Gastrocnemius medialis (tissue), 4 donors: ENCODE measurements at regions not wholly inside any gene's neighbourhood (a gene's known extent, or its start where the extent isn't known, plus 50 kb on each side); places are given as distances from the start of the nearest gene placed in this dataset.

Experiments used
- ATAC-seq, 2 donors: fragments of 150-250 bp; one replicate each; pipeline ENCODE4 v1.9.1; 2016
- DNase-seq, 2 donors: peaks; one replicate each; pipeline ENCODE4 v3.0.0-alpha.2; 2019
- H3K27ac ChIP-seq, 4 donors: fragments of 200-600 bp; sonication (generic); 1 replicate in 1 of 4; 2 replicates in 3 of 4; pipeline ENCODE4 v1.5.1; 2016 to 2018; ENCODE audit warnings: mild to moderate bottlenecking in 2 of 4, moderate library complexity in 1 of 4
- H3K27me3 ChIP-seq, 3 donors: fragments of 200-600 bp; sonication (generic) in 2 of 3; 1 replicate in 1 of 3; 2 replicates in 2 of 3; pipeline versions ENCODE4 v1.5.1 to v1.6.0; 2016 to 2019; ENCODE audit warnings: mild to moderate bottlenecking in 1 of 3, moderate library complexity in 1 of 3
- H3K36me3 ChIP-seq, 2 donors: fragments of 200-600 bp; sonication (generic) in 1 of 2; one replicate each; pipeline ENCODE4 v1.5.1; 2017 to 2018
- H3K4me1 ChIP-seq, 2 donors: fragments of 200-600 bp; sonication (generic) in 1 of 2; one replicate each; pipeline ENCODE4 v1.5.1; 2016 to 2017; ENCODE audit warnings: mild to moderate bottlenecking in 2 of 2
- H3K4me3 ChIP-seq, 4 donors: fragments of 200-600 bp; sonication (generic) in 3 of 4; 1 replicate in 1 of 4; 2 replicates in 3 of 4; pipeline ENCODE4 v1.5.1; 2016 to 2019; ENCODE audit warnings: mild to moderate bottlenecking in 2 of 4
- H3K9me3 ChIP-seq, 3 donors: fragments of 200-600 bp; sonication (generic) in 2 of 3; 1 replicate in 1 of 3; 2 replicates in 2 of 3; pipeline ENCODE4 v1.5.1; 2016 to 2019
- CTCF ChIP-seq, 5 experiments: fragments of 450-650 bp in 3 of 5; fragments of 200-600 bp in 2 of 5; sonication (generic) in 2 of 5; IDR thresholded peaks in 4 of 5; conservative IDR thresholded peaks in 1 of 5; 1 replicate in 4 of 5; 2 replicates in 1 of 5; pipeline ENCODE4 v1.5.1; 2016 to 2019; ENCODE audit warnings: antibody characterized with exemption in 5 of 5, mild to moderate bottlenecking in 3 of 5, moderate library complexity in 3 of 5
- POLR2A ChIP-seq, 2 donors: fragments of 450-650 bp; IDR thresholded peaks; one replicate each; pipeline ENCODE4 v1.6.1; 2017; ENCODE audit warnings: antibody characterized with exemption in 2 of 2, mild to moderate bottlenecking in 2 of 2, moderate library complexity in 2 of 2
- in situ Hi-C, 4 donors: fragments of 200-750 bp; cut with MboI; loops; one replicate each; pipeline versions ENCODE4 v1.15.0 to v1.8.0; 2017; ENCODE audit warnings: low sequenced_read_pairs in 4 of 4
- intact Hi-C: fragments of 100-400 bp; cut with DNase I; formaldehyde crosslinking; loops from one replicate; pipeline ENCODE4 v1.15.1; 2023; ENCODE audit warnings: low total_unique reads

- H3K27ac ChIP-seq = no peak overlapping the region
- no peaks in the 10 kb centered on the region for H3K4me1 ChIP-seq
- no peaks in the 10 kb centered on the region for H3K27me3 ChIP-seq
- intact Hi-C loops = no loop called here
- no peak overlapping the region for H3K4me3 ChIP-seq
- TF ChIP-seq CTCF (IDR thresholded peaks at IDR 0.05 in 4 of 5, conservative IDR thresholded peaks at IDR 0.05 in 1 of 5) = no peak
- no peak for TF ChIP-seq POLR2A (IDR thresholded peaks at IDR 0.05)
- no peaks in the 10 kb centered on the region for H3K9me3 ChIP-seq
- no peak for DNase-seq
- in situ Hi-C loops = no loop called here
- H3K36me3 ChIP-seq = no peaks in the 10 kb centered on the region
- ATAC-seq = no peak
Observed at GRCh38 chr5:8188874-8189565, 320.1 kb downstream of the MTRR start.

GRCh38 chr5:8192840-8193239, 323.9 kb downstream of the MTRR start:
- H3K4me3 ChIP-seq = no peak overlapping the region
- in situ Hi-C loops (no loop called here), intact Hi-C loops (no loop called here)
- H3K4me1 ChIP-seq = no peaks in the 10 kb centered on the region
- no peak for TF ChIP-seq POLR2A (IDR thresholded peaks at IDR 0.05)
- TF ChIP-seq CTCF (IDR thresholded peaks at IDR 0.05 in 4 of 5, conservative IDR thresholded peaks at IDR 0.05 in 1 of 5) = no peak
- no peaks in the 10 kb centered on the region for H3K27me3 ChIP-seq
- H3K27ac ChIP-seq = no peak overlapping the region
- no peak for ATAC-seq
- DNase-seq = no peak
- no peaks in the 10 kb centered on the region for H3K36me3 ChIP-seq
- H3K9me3 ChIP-seq = no peaks in the 10 kb centered on the region

GRCh38 chr5:8196061-8196460, 327.1 kb downstream of the MTRR start:
- no peak for TF ChIP-seq CTCF (IDR thresholded peaks at IDR 0.05 in 4 of 5, conservative IDR thresholded peaks at IDR 0.05 in 1 of 5)
- TF ChIP-seq POLR2A (IDR thresholded peaks at IDR 0.05) = no peak
- no peak for DNase-seq
- Histone ChIP-seq H3K9me3 (no peaks in the 10 kb centered on the region), H3K27me3 (no peaks in the 10 kb centered on the region), H3K4me1 (no peaks in the 10 kb centered on the region), H3K36me3 (no peaks in the 10 kb centered on the region), H3K27ac (no peak overlapping the region), H3K4me3 (no peak overlapping the region)
- intact Hi-C loops = no loop called here
- in situ Hi-C loops = no loop called here
- no peak for ATAC-seq

- ATAC-seq (no peak), DNase-seq (no peak)
Observed at GRCh38 chr5:8208307-8208706, 339.4 kb downstream of the MTRR start.

More at GRCh38 chr5:8208307-8208706, 339.4 kb downstream of the MTRR start:
- in situ Hi-C loops (no loop called here), intact Hi-C loops (no loop called here)
- no peak overlapping the region for H3K27ac ChIP-seq
- no peaks in the 10 kb centered on the region for H3K9me3 ChIP-seq
- H3K27me3 ChIP-seq = no peaks in the 10 kb centered on the region
- TF ChIP-seq CTCF (IDR thresholded peaks at IDR 0.05 in 4 of 5, conservative IDR thresholded peaks at IDR 0.05 in 1 of 5) (no peak), POLR2A (IDR thresholded peaks at IDR 0.05) (no peak)
- no peaks in the 10 kb centered on the region for H3K4me1 ChIP-seq
- H3K4me3 ChIP-seq = no peak overlapping the region
- H3K36me3 ChIP-seq = no peaks in the 10 kb centered on the region
